Kidney (tissue), 13 donors: ENCODE measurements at regions not wholly inside any gene's neighbourhood (a gene's known extent, or its start where the extent isn't known, plus 50 kb on each side); places are given as distances from the start of the nearest gene placed in this dataset.

ENCODE experiments used
- DNase-seq, 5 donors: peaks; one replicate each; pipeline ENCODE4 v3.0.0-alpha.2; 2013 to 2020
- FAIRE-seq: peaks from 2 replicates; lab custom pipeline; 2012; peaks lifted over from hg19 to GRCh38; lab: Jason Lieb, UNC
- H3K27ac ChIP-seq, 2 donors: one replicate each; pipeline ENCODE4 v1.7.0; 2013; ENCODE audit warnings: low read depth in 2 of 2, low read length in 2 of 2, inconsistent platforms in 1 of 2
- H3K27me3 ChIP-seq: one replicate; pipeline ENCODE4 v1.7.1; 2013; ENCODE audit warnings: low read length, inconsistent platforms; ENCODE audit not compliant: control insufficient read depth, insufficient read depth
- H3K36me3 ChIP-seq, 3 donors: one replicate each; pipeline versions ENCODE4 v1.7.0 to v1.7.1; 2013; ENCODE audit warnings: low read length in 3 of 3, control low read depth in 1 of 3, inconsistent platforms in 1 of 3; ENCODE audit not compliant: insufficient read depth in 3 of 3, control insufficient read depth in 2 of 3
- H3K4me1 ChIP-seq, 3 donors: one replicate each; pipeline versions ENCODE4 v1.7.0 to v1.7.1; 2013; ENCODE audit warnings: low read length in 3 of 3, inconsistent platforms in 1 of 3, low read depth in 1 of 3; ENCODE audit not compliant: control insufficient read depth in 2 of 3, insufficient read depth in 2 of 3
- H3K4me3 ChIP-seq, 3 donors: one replicate each; pipeline versions ENCODE4 v1.7.0 to v1.8.1; 2013; ENCODE audit warnings: low read length in 3 of 3, control low read depth in 1 of 3, inconsistent platforms in 1 of 3
- H3K9ac ChIP-seq, 3 donors: one replicate each; pipeline versions ENCODE4 v1.7.0 to v1.7.1; 2013; ENCODE audit warnings: low read length in 3 of 3, control low read depth in 1 of 3, inconsistent platforms in 1 of 3
- H3K9me3 ChIP-seq, 3 donors: one replicate each; pipeline versions ENCODE4 v1.7.0 to v1.7.1; 2013; ENCODE audit warnings: low read length in 3 of 3, control low read depth in 1 of 3, inconsistent platforms in 1 of 3; ENCODE audit not compliant: control insufficient read depth in 2 of 3, insufficient read depth in 1 of 3
- CTCF ChIP-seq: IDR thresholded peaks from 3 replicates; pipeline ENCODE4 v1.5.1; 2012; ENCODE audit warnings: mild to moderate bottlenecking, moderate library complexity, borderline replicate concordance; ENCODE audit not compliant: insufficient read depth; ENCODE audit errors: extremely low read depth
- intact Hi-C: fragments of 100-400 bp; cut with DNase I; formaldehyde crosslinking; loops from one replicate; pipeline ENCODE4 v1.11.1; 2022
- donor health status: control.
- donor health status: control.
- donor health status: control.
- donor health status: control.
- donor health status: control.
- donor health status: DM: yes; HTN: yes; CAD: no.
- donor health status: Normal renal cell carcinoma (clear cell type).

GRCh38 chr19:28535352-28535775 lies 677.6 kb downstream of the UQCRFS1 start:
- Histone ChIP-seq H3K27me3 (no peaks in the 10 kb centered on the region), H3K9me3 (peaks cover 0 to 4% (median 3%) of the 10 kb centered on the region in 3 donors), H3K9ac (no peak overlapping the region), H3K4me1 (no peaks in the 10 kb centered on the region), H3K4me3 (no peak overlapping the region), H3K36me3 (no peaks in the 10 kb centered on the region), H3K27ac (no peak overlapping the region)
- no peak for DNase-seq
- TF ChIP-seq CTCF, result no peak
- no peak for FAIRE-seq
- intact Hi-C loops, result no loop called here

GRCh38 chr19:28534766-28535351 lies 678.1 kb downstream of the UQCRFS1 start:
- Histone ChIP-seq H3K9ac (no peak overlapping the region), H3K27ac (no peak overlapping the region), H3K4me1 (no peaks in the 10 kb centered on the region), H3K9me3 (peaks cover 0 to 4% (median 3%) of the 10 kb centered on the region in 3 donors), H3K27me3 (no peaks in the 10 kb centered on the region), H3K36me3 (no peaks in the 10 kb centered on the region), H3K4me3 (no peak overlapping the region)
- no peak for TF ChIP-seq CTCF
- intact Hi-C loops, result no loop called here
- DNase-seq, result no peak
- no peak for FAIRE-seq

DNA sequence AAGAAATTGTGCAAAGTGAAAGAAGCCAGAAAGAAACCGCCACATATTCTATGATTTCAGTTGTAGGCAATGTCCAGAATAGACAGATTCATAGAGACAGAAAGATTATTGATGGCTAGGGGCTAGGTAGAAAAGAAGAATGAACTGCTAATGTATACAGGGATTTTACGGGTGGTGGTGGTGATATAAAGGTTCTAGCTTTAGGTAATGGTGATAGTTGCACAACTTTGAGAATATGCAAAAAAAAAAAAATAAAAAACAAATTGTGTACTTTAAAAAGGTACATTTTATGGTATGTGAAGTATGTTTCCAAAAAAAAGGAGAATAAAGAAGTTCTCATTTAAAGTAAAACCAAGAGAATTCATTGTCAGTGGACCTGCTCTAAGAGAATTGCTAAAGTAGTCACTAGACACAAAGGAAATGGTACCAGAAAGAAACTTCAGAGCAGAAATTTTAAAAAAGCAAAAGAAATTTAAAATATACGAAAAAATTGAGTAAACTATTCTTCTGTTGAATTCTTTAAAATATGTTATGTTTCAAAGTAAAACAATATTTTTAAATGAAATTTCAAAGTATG lies 680.1 kb downstream of the UQCRFS1 start:
- Histone ChIP-seq H3K9ac (no peak overlapping the region), H3K9me3 (peaks cover 0 to 4% (median 3%) of the 10 kb centered on the region in 3 donors), H3K4me3 (no peak overlapping the region), H3K27me3 (no peaks in the 10 kb centered on the region), H3K27ac (no peak overlapping the region), H3K36me3 (no peaks in the 10 kb centered on the region), H3K4me1 (no peaks in the 10 kb centered on the region)
- no peak for FAIRE-seq
- no peak for DNase-seq
- intact Hi-C loops, result no loop called here
- no peak for TF ChIP-seq CTCF
